Stimulated activated CD4-positive, alpha-beta T cell treated with anti-CD3 and anti-CD28 coated beads, Interleukin-1b, Interleukin-23, amount 100 ng/mL, for 4 hours (primary cell): ENCODE measurements at regions not wholly inside any gene's neighbourhood (a gene's known extent, or its start where the extent isn't known, plus 50 kb on each side); places are given as distances from the start of the nearest gene placed in this dataset.
"Not testable (repeated sequence)": the region's sequence is repeated elsewhere in the genome, so short reads cannot be mapped to it uniquely, and the experiment has no call there.

ENCODE experiments used
- DNase-seq, 2 donors: peaks; one replicate each; pipeline ENCODE4 v3.0.0-alpha.2; 2020; ENCODE audit warnings: low read depth in 2 of 2

DNA sequence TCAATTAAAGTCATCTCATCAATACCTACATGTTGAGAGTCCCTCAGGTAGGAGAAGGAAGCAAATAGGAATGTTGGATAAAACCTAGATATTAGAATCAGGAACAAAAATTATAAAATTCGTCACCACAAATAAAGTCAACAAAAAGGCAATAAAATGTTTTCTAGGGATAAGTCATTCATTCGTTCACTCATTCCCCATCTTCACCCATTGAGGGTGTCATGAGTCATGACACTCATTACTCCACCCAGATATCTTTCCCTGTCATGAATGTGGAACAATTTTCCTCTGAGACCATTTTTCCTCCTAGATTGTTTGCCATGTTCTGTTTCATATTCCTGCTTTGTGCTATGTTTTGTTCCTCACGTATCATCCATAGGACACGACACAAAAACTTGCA is 50.9 kb upstream of the OLIG3 start:
- DNase-seq: no peak

DNA sequence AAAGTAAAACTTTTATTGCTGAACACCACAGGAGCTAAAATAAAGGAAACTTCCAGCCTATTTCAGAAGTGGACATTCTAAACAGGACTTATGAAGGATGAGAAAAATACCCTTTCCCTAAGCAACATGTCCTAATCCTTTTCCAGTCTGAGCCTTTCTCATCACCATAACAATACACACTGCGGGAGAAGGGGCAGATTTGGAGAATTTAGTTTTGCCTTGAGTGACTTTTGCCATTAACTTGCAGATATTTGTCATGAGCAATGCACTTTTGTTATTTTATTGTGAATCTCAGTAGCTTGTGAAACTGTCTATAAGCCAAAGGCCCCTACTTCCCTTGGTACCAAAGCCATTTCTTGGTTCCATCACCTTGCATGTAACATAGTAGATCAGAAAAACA is 53.0 kb upstream of the OLIG3 start:
- no peak for DNase-seq

DNA sequence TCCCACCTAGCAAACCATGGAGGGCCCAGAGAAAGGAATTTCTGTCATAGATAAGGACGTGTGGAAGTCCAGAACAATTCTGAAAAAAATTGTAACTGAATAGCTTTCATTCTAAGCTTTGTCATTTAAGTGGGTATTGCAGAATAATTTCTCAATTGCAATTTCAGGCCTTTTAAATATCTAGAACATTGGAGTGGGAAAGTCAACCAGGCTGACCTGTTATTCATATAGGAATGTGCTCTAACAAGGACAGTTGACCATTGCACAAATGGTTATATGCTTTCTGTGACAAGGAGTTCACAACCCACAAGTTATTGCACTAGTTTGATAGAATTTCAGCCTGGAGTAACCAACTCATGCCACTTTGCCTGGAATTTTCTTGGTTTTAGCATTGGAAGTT is 53.4 kb upstream of the OLIG3 start:
- DNase-seq: no peak

DNA sequence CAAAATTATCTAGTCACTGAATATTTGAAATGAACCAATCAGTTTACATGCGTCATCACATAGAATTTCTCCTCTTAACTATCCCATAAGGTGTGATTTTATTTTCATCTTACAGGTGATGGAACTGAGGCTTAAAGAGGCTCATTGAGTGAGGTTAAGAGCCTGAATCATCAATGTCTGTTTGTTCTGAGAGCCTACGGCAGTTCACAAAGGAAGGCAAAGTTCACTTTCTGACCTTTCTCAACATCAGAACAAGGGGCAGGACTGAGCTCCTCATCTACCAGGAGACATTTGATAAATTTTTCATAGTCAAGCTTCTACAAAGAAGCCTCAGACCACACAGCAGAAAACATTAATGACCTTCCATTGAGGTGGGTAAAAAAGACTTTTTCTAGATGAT is 54.9 kb upstream of the OLIG3 start:
- no peak for DNase-seq

DNA sequence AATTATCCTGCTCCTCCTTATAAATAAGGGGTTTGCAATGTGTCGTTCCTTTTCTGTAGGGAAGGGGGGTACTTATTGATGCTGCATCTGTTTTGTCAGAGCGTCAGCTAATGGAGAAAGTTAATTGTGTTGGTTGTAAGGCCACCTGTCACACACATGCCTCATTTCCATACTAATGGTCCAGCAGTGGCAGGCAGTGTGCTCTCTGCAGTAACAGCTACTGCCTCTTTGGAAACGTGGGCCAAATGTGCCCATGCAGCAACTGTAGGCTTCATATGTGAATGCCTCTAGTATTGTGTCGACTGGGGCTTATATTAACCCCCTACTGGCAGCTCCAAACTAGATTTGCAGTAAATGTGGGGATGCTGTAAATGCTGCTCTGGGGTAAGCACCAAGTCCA is 56.3 kb upstream of the OLIG3 start:
- DNase-seq: no peak

DNA sequence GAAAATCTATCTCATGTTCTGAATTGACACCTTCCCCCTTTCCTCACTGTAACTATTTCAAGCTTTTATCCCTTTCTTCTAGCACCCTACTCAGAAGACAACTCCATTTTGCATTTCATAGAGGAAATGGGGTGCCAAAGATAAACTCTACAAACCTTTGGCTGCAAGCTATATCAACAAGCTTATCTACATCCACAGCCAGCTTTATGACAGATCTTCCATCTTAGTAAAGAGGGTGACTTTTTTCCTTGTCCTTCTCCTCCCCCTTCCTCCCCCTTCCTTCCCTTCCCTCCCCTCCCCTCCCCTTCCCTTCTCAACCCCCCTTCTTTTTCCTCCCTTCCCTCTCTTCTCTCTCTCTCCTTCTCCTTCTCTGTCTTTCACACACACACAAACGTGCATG is 58.0 kb upstream of the OLIG3 start:
- DNase-seq: no peak

DNA sequence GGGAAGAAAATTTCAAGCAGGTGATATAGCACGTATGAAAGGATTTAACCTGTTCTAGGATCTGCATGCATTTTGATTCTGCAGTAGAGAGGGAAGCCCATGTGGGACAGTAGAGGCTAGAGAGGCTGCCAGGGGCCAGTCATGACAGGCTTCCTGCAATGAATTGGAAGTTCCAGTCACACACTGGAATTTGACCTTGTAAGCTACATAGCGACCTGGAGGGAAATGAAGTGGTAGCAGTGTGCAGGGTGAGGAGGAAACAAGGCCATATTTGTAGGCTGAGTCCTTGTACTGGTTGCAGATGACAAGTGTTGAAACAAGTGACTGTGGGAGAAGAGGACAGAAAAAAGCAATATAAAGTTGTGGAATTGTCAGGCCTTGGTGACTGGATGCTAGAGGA is 58.6 kb upstream of the OLIG3 start:
- DNase-seq: no peak

DNA sequence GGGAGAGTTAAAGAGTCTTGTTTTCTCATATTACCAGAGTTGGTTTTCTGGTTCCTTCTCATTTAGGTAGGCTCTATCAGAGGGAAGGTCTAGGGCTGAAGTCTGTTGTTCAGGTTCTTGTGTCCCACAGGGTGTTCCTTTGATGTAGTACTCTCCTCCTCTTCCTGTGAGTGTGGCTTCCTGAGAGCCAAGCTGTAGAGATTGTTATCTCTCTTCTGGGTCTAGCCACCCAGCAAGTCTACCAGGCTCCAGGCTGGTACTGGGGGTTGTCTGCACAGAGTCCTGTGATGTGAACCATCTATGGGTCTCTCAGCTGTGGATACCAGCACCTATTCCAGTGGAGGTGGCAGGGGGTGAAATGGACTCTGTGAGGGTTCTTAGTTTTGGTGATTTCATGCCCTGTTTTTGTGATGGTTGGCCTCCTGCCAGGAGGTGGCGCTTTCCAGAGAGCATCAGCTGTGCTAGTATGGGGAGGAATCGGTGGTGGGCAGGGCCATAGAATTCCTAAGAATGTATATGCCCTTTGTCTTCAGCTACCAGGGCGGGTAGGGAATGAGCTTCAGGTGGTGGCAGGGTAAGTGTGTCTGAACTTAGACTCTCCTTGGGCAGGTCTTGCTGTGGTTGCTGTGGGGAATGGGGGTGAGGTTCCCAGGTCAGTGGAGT is 65.5 kb upstream of the OLIG3 start:
- DNase-seq: not testable (repeated sequence)

DNA sequence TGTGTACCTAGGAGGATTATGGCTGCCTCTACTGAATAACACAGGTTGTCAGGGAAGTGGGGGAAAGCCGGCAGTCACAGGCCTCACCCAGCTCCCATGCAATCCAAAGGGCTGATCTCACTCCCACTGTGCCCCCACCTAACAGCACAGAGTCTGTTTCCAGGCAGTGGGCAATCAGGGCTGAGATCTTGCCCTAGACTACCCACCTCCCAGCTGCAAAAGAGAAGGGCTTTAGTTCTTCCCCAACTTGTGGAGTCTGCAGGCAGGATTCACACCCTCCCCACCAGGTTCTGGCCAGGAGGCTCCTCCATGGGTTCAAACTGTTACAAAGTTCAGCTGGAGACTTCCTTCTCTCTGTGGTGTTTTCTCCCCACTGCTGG is 66.0 kb upstream of the OLIG3 start:
- DNase-seq: no peak

DNA sequence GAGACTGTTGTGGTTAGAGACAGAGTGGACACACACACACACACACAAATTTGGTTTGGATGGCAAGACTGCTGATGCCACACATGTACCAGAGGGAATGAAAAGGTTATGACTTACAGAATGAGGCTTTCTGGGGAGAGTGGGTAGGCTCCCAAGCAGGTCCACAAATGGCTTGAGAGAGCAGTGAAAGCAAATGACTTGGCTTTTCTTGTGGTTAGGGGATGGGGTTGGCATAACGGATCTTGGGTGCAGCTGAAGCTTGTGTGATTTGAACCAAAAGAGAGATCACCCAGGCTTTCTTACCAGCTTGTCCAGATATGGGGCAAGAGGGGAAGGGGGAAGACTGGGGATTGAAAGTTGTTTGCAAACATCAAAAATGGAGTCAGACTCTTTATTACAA is 73.9 kb upstream of the OLIG3 start:
- DNase-seq: no peak

DNA sequence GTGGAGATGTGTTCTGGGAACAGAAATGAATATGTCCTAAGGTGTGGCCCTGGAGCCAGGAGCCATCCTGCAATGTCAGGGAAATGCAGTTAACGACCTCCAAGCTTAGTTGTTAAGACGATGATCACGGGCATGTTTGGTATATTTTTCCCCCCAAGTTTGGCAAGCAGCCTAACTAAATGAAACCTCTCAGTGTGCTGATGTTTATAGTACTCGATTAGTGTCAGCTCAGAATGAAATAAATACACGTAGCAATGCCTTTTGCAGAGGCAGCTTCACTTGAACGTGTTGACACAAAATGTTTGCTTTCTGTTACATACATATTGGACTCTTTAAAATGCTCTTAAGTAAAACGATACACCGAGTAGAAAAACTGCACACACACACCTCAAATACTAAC is 76.2 kb upstream of the OLIG3 start:
- no peak for DNase-seq

DNA sequence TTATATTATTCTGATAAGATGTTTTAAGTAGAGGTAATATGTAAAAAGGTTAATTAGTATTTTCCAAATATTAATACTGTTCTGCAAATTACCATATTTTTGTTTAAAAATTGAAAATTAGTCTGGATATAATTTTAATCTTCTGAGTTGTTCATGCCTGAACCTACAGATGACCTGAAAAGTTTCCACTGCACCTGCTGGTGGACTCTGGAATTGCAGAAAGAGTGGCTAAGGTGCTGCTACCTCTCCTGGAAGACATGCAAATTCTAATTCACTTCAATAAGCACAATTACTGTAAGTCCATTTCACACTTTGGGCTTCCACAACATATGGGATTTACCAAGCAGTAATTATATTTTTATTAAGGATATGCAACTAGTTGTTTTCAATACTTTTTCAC is 77.7 kb upstream of the OLIG3 start:
- peak; percentile 50 to 54 for DNase-seq

DNA sequence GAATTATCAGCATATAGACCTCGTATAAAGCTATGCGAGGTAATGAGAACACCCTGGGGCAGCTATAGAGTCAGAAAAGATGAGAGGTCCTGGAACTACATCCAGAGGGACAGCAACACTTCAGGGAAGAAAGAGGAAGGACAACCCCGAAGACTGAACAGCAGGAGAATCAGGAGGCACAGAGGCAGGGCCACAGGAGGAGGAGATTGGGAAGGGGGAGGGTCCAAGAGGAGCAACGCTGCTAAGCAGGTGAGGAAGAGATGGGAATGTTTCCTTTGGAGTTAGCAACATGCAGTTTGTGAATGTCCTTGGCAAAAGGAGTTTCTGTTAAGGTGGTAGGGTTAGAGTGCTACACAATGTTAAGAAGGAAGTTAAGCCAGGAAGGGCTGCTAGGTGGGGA is 79.5 kb upstream of the OLIG3 start:
- DNase-seq: no peak

DNA sequence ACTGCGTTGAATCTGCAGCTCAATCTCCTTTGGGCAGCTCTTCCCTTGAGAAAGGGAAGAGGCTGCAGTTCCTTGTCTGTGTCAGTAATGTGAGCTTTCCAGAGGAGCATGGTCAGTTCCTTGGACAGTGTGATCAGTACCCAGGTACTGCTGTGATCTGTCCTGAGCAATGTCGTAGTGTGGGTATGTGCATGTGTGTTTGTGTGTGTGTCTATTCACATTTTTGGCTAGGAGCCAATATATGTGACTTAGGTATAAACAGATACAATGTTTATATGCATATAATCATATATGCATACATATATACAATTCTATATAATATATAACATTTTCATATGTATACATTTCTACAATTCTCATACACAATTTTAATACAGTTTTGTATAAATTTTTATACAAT is 85.4 kb upstream of the OLIG3 start:
- no peak for DNase-seq

DNA sequence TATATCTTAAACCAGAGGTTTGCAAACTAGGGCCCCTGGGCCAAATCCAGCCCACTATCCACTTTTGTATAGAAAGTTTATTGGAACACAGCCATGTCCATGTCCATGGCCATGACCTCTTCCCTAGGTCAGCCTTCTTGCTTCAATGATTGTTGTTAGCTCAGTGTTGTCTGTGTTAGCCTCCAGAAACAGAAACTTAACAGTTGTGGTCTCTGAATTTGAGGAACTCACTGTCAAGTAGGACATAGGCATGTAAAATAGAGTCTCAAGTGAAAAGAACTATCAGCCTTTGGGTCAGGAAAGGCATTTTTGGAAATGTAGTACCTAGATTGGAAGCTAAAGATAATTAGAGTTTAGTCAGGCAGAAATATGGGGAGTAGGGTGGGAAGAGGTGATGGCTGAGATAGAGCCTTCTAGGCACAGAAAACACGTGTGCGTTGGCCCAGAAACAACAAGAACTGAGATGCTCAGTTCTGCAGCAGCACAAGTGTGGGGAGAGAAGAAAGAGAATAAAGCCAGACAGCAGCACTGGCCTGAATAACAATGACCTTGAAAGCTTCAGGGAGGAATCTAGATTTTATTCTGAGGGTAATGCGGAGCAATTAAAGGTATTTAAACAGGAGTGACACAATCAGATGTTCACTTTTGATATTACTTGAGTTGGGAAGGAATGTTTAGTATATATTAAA is 87.0 kb upstream of the OLIG3 start:
- DNase-seq: no peak

DNA sequence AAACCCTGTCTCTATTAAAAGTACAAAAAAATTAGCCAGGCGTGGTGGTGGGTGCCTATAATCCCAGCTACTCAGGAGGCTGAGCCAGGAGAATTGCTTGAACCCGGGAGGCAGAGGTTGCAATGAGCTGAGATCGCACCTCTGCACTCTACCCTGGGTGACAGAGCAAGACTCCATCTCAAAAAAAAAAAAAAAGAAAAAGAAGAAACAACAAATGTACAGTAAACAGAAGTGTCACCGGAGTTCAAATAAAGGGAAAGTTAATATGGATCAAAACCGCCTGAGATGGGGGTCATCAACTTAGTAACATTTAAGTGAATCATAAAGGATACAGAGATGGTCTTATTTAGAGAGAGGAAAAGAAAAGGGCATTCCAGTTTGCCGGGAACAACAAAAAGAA is 89.3 kb upstream of the OLIG3 start:
- not testable (repeated sequence) for DNase-seq

DNA sequence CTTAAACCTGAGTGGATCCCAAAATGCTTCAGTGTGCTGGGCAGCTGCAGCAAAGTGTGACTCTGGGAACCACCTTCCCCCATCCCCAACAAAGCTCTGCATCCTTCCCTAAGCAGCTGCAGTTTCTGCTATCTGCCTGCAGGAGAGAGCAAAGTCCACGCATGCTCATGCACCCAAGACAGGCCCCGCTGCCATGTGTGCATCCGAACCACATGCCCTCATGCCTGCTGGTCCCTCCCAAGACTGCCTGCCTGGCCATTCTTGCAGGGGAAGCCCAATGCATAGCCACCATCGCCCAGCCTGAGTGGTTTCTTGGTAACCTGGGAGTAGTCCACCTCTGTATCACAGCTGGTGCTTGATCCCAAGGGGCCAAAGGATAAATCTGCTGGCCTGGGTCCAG is 94.3 kb upstream of the OLIG3 start:
- DNase-seq: no peak

DNA sequence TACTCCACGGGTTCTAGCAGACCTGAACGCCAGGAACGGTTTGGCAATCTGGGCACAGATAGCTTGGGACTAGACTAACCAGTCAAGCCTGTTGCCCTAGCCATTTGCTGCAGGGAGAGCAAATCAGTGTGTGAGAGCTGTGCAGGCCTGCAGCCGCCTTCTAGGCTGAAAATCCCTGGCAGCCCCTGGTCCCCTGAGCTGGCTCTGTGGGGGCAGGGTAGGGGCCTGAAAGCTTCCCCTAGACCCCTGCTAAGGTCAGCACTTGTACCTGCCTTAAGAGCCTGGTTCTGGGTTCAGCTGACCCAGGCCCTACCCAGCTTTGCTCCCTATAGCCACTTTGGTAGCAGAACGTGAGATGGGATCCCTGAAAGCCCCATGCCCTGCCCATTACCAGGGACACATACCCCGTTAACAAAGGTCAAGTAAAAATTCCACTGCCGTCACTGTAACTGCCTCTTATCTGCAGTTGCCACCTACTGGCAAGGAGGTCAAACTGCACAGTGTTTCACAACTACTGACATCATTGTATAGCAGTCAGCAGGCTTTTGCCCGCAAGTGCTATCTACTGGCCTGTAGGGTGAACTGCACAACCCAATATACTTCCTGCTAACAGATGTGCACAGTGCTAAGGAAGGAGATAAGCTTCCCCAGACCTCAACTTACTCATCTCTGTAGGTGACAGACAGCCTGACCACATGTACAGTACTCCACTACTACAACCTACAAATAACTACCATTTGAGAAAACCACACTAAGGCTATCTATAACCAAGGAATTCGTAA is 95.1 kb upstream of the OLIG3 start:
- DNase-seq: peak; percentile 1 to 12

DNA sequence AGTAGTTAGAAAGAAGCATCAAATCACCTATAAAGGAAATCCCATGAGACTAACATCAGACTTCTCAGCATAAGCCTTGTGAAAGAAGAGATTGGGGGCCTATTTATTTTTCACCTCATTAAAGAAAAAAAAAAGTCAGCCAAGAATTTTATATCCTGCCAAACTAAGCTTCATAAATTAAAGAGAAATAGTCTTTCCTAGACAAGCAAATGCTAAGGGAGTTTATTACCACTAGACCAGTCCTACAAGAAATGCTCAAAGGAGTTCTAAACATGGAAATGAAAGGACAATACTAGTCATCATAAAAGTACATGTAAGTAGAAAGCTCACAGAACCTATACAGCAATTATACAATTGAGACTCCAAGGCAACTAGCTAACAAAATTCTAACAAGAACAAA is 96.5 kb upstream of the OLIG3 start:
- no peak for DNase-seq

DNA sequence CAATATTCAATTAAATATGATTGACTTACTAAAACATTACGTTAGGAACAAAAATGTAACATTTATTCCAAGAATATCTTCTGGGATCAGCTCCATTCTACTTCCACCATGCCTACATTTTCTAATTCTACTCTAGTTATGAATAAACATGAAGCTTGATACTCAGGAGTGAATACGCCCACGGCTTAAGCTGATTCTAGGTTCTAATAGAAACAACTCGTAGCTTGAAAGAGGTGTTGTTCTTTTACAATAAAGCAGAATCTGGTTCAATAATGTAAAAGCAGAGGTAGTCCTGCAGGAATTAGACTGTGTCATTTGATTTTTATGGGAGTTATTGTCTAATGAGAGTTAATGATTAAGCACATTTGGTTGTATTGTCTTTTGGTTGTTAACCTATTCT is 107.3 kb upstream of the OLIG3 start:
- no peak for DNase-seq

DNA sequence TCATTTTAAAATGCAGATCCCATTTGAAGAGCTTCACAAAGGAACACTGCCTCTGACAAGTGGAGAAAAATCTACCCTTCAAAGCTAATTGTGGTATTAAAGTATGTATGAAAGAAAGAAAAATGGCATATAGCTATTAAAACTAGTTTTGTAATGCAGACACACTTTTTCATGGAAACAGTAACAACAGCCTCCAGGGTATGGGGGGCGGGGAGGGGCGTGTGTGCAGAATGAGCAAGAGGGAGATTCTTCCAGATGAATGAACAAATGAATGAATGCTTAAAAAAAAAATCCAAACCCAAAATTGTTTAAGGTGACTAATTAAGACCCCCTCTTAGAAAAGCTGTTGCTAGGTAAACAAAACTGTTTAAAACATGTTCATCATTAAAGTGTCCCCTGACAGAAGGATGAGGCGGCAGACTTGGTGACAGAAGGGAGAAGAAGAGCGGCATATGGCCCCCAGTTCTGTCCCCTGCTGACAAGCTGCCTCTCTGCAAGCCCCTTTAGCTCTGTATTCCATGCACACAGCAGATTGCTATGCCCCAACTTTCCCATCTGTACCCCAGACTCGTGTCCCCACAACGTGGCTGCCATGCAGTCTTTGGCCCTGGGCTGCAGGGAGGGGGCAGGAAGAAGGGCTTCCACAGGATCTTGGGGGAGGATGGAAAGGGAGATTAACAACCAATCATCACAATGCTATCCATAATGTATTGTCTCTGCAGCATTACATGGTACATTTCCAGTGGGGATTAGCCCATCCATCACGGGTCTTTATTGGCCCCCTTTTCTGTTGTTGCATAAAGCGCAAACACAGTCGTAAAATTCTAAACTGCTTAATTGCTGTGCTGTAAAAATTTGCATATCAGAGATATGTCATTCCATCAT is 108.4 kb upstream of the OLIG3 start:
- DNase-seq: no peak

DNA sequence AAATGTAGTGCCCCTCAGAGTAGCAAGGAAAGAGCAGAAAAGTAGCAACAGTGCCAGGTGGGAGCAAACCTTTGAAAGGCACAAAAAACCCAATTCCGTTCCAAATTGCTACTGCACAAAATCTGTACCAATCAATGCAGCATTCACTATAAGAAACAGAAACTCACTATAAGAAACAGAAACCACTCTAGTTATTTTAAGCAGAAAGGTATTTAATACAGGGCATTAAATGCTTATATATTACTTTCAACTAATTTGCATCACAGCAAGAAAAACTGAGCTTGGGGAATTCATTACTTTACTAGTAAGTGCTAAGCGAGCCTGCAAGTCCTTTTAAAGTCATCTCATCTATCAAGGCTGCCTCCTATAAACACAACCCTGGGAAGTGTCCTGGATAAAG is 116.5 kb upstream of the OLIG3 start:
- DNase-seq: no peak
